Thoracic aorta (tissue), 2 donors: ENCODE measurements at regions not wholly inside any gene's neighbourhood (a gene's known extent, or its start where the extent isn't known, plus 50 kb on each side); places are given as distances from the start of the nearest gene placed in this dataset.

Experiments used
- ATAC-seq: fragments of 150-250 bp; one replicate; pipeline ENCODE4 v1.8.0; 2017; ENCODE audit warnings: low read depth; ENCODE audit not compliant: insufficient number of reproducible peaks, low FRiP score
- DNase-seq: peaks from one replicate; pipeline ENCODE4 v3.0.0-alpha.2; 2020; ENCODE audit warnings: low spot score
- H3K27ac ChIP-seq, 2 donors: fragments of 200-600 bp; sonication (generic); 1 replicate in 1 of 2; 2 replicates in 1 of 2; pipeline ENCODE4 v1.5.1; 2016; ENCODE audit warnings: mild to moderate bottlenecking in 2 of 2, moderate library complexity in 2 of 2
- H3K27me3 ChIP-seq: fragments of 200-600 bp; sonication (generic); replicated peaks from 2 replicates; pipeline ENCODE4 v1.6.0; 2016; ENCODE audit warnings: mild to moderate bottlenecking; ENCODE audit not compliant: insufficient read depth
- H3K36me3 ChIP-seq: fragments of 200-600 bp; sonication (generic); one replicate; pipeline ENCODE4 v1.5.1; 2016
- H3K4me1 ChIP-seq, 2 donors: fragments of 200-600 bp; sonication (generic); 1 replicate in 1 of 2; 2 replicates in 1 of 2; pipeline versions ENCODE4 v1.5.1 to v1.6.0; 2016; ENCODE audit warnings: low read depth in 2 of 2, mild to moderate bottlenecking in 1 of 2; ENCODE audit not compliant: control insufficient read depth in 1 of 2
- H3K4me3 ChIP-seq: fragments of 200-600 bp; sonication (generic); 2 replicates; pipeline ENCODE4 v1.5.1; 2016; ENCODE audit warnings: mild to moderate bottlenecking
- H3K9me3 ChIP-seq: fragments of 200-600 bp; sonication (generic); 2 replicates; pipeline ENCODE4 v1.5.1; 2016
- TF ChIP-seq, protein P1 (sequence below): fragments of 200-600 bp; sonication (generic); IDR thresholded peaks from one replicate; pipeline ENCODE4 v1.5.1; 2019; ENCODE audit warnings: antibody characterized with exemption

DNA sequence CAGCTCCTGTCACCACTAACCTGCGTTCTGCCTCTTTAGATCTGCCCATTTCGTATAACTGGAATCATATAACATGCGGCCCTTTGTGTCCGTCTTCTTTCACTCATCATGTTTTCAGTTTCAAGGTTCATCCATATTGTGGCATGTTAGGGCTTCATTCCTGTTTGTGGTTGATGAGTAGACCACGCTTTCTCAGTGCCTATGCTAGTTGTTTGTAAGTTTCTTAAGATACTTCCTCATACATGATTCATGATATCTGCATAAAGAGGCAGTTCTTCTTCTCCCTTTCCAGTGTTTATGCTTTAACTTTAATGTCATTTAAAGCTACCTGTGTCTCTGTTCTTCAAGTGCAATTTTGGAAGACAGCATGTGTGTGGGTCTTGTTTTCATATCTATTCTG is 79.5 kb upstream of the FAM20C start:
- TF ChIP-seq, protein P1, sequence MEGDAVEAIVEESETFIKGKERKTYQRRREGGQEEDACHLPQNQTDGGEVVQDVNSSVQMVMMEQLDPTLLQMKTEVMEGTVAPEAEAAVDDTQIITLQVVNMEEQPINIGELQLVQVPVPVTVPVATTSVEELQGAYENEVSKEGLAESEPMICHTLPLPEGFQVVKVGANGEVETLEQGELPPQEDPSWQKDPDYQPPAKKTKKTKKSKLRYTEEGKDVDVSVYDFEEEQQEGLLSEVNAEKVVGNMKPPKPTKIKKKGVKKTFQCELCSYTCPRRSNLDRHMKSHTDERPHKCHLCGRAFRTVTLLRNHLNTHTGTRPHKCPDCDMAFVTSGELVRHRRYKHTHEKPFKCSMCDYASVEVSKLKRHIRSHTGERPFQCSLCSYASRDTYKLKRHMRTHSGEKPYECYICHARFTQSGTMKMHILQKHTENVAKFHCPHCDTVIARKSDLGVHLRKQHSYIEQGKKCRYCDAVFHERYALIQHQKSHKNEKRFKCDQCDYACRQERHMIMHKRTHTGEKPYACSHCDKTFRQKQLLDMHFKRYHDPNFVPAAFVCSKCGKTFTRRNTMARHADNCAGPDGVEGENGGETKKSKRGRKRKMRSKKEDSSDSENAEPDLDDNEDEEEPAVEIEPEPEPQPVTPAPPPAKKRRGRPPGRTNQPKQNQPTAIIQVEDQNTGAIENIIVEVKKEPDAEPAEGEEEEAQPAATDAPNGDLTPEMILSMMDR = no peak
- DNase-seq = no peak
- Histone ChIP-seq H3K27me3 (no peaks in the 10 kb centered on the region), H3K4me3 (no peak overlapping the region), H3K9me3 (no peaks in the 10 kb centered on the region), H3K27ac (no peak overlapping the region), H3K4me1 (peaks cover 0 to 10% of the 10 kb centered on the region in 2 donors), H3K36me3 (no peaks in the 10 kb centered on the region)
- no peak for ATAC-seq

DNA sequence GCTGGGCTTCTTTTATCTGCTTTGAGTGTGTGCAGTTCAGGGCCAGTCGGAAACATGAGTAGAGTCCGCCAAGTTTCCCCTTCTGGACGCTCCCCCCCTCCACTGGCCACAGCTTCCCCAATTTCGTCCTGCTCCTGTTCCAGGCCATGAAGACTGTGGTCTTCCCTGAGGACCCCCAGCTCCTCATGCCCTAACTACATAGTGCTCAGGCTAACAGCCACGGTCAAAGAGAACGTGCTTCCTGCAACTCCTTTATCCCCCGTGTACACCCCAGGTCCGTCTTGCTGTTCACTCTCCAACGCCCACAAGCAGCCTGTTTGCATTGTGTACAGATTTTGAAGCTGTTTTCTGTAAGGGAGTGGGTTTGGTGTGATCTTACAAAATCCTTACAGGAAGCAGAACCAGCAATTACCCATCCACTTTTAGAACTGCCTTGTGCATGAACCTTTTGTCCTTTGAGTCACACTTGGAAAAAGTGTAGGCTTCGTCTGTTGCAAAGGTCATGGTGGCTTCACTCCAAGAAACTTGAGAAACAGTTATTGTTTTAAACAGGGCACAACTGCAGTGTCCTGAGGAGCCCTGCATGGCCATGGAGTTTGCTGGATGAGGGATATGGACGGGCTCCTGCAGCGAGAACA is 77.0 kb upstream of the FAM20C start:
- ATAC-seq (no peak), DNase-seq (no peak)
- H3K27me3 ChIP-seq = no peaks in the 10 kb centered on the region
- peaks cover 0 to 10% of the 10 kb centered on the region in 2 donors for H3K4me1 ChIP-seq
- H3K36me3 ChIP-seq = no peaks in the 10 kb centered on the region
- TF ChIP-seq, protein P1 = no peak
- no peak overlapping the region for H3K4me3 ChIP-seq
- H3K27ac ChIP-seq = no peak overlapping the region
- no peaks in the 10 kb centered on the region for H3K9me3 ChIP-seq

DNA sequence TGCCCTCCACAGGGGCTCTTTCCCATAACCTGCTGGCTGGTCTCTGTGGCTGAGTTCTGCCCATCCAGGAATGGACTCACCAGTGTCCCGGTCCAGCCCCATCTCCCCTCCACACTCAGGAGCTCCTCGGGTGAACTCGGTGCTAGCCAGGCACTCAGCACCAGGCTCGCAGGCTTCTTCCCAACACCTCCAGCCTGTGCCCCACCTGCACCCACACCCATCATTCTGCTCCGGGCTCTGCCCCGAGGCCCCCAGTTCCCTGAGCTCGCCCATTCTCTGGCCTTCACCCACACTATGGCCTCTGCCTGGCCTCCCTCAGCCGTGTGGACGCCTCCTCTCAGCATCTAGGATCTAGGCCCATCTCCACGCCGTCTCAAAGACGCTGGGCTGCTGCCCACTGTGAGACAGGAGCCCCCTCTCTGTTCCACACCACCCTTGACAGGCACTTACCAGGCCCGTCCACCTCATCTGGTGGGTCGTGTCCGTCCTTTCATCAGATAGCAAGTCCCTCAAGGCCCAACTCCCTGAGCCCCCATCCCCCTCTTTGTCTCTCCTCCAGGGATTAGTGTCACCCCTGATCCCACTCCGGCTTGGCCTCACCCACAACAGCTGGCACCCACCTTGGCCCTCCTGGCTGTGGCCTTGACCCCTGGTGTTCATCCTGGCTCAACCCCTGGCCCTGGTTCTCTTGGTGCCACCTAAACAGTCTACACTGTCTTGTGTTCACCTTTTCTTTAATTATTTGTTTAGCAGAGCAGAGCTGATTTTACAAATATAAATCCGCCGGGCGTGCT is 76.0 kb upstream of the FAM20C start:
- Histone ChIP-seq H3K9me3 (no peaks in the 10 kb centered on the region), H3K4me3 (no peak overlapping the region), H3K36me3 (no peaks in the 10 kb centered on the region), H3K4me1 (peaks cover 0 to 10% of the 10 kb centered on the region in 2 donors), H3K27ac (no peak overlapping the region), H3K27me3 (no peaks in the 10 kb centered on the region)
- TF ChIP-seq, protein P1 = no peak
- ATAC-seq (no peak), DNase-seq (no peak)

DNA sequence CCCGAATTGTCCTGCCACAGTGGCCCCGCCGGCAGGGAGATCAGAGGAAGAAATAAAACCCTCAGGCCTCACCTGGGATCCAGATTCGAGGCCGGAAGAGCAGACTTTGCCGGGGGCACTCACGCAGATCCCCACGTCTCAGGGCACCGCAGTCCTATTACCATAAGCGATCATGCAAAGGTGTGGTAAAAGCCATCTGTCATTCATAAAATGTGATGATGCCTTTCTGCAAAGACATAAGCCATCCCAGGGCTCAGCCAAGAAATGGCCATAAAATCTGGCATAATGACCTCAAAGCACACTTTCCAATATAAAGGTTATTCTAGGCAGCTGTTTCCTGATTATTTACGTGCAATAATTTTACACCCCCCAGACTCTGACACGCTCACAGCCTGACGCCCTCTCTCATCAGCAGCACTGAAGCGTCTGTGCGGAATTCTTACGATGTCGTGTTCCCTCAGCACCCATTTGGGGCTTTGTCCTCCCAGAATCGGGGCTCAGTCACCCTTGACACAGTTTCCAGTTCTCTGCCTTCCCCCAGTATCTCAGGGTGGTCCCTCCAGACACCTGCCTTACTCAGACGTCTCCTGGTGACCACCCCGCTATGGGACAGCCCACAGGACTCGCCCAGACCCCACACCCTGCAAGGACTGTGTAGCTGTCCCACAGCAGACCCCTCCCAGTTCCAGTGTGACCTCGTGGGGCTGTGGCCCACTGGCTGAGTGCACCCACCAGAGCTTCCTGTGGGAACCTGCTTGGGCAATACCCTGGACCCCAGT is 74.3 kb upstream of the FAM20C start:
- ATAC-seq = no peak
- no peaks in the 10 kb centered on the region for H3K9me3 ChIP-seq
- no peaks in the 10 kb centered on the region for H3K27me3 ChIP-seq
- no peak overlapping the region for H3K27ac ChIP-seq
- no peak for DNase-seq
- TF ChIP-seq, protein P1 = no peak
- H3K36me3 ChIP-seq = no peaks in the 10 kb centered on the region
- no peak overlapping the region for H3K4me3 ChIP-seq
- H3K4me1 ChIP-seq = peaks cover 0 to 10% of the 10 kb centered on the region in 2 donors
